Caco-2 (cell line): ENCODE measurements at regions not wholly inside any gene's neighbourhood (a gene's known extent, or its start where the extent isn't known, plus 50 kb on each side); places are given as distances from the start of the nearest gene placed in this dataset.
"Not testable (repeated sequence)": the region's sequence is repeated elsewhere in the genome, so short reads cannot be mapped to it uniquely, and the experiment has no call there.

ENCODE experiments used
- BruUV-seq: library from RNA; stranded (reverse); fragments of 400-500 nt; replicated peaks from 2 replicates; lab custom pipeline; 2021; lab: Mats Ljungman, UMichigan
- CTCF ChIA-PET: fragments of 300-600 bp; sonication (Branson Sonifier 250); formaldehyde crosslinking; loops from one replicate; lab custom pipeline; 2022; ENCODE audit warnings: antibody characterized with exemption; lab: Charles Lee
- POLR2A ChIA-PET: fragments of 300-600 bp; sonication (Branson Sonifier 250); formaldehyde crosslinking; loops from one replicate; lab custom pipeline; 2022; ENCODE audit warnings: antibody characterized with exemption; lab: Charles Lee
- DNase-seq, 2 experiments: peaks; one replicate each; pipeline versions ENCODE4 v3.0.0 to v3.0.0-alpha.2; 2020 to 2022
- H3K27me3 ChIP-seq: replicated peaks from 2 replicates; pipeline ENCODE4 v1.6.0; 2011; ENCODE audit warnings: low read length; ENCODE audit not compliant: control insufficient read depth, insufficient read depth
- H3K36me3 ChIP-seq: 2 replicates; pipeline ENCODE4 v1.5.1; 2011; ENCODE audit warnings: low read length; ENCODE audit not compliant: control insufficient read depth, insufficient read depth
- H3K4me1 ChIP-seq: fragments of 250-450 bp; sonication (Bioruptor Pico); 2 replicates; pipeline ENCODE4 v1.5.1; 2020; ENCODE audit warnings: mild to moderate bottlenecking
- H3K4me3 ChIP-seq: 2 replicates; pipeline ENCODE4 v1.5.1; 2011; ENCODE audit warnings: low read depth, mild to moderate bottlenecking, control low read depth, low read length
- H3K9me3 ChIP-seq: fragments of 250-450 bp; sonication (Bioruptor Pico); 2 replicates; pipeline ENCODE4 v1.5.1; 2020; ENCODE audit warnings: mild to moderate bottlenecking, moderate library complexity
- H3K27ac Mint-ChIP-seq: one replicate; pipeline ENCODE4 v1.8.0; 2022; ENCODE audit warnings: mixed read lengths; ENCODE audit not compliant: unreplicated experiment
- H3K27me3 Mint-ChIP-seq: one replicate; pipeline ENCODE4 v1.8.0; 2022; ENCODE audit warnings: mixed read lengths; ENCODE audit not compliant: insufficient read depth, unreplicated experiment
- H3K36me3 Mint-ChIP-seq: one replicate; pipeline ENCODE4 v1.8.0; 2022; ENCODE audit warnings: mild to moderate bottlenecking, mixed read lengths; ENCODE audit not compliant: insufficient read depth, unreplicated experiment
- H3K4me1 Mint-ChIP-seq: one replicate; pipeline ENCODE4 v1.8.0; 2022; ENCODE audit warnings: low read depth, mixed read lengths; ENCODE audit not compliant: unreplicated experiment
- H3K4me3 Mint-ChIP-seq: one replicate; pipeline ENCODE4 v1.8.0; 2022; ENCODE audit warnings: mild to moderate bottlenecking, moderate library complexity, mixed read lengths; ENCODE audit not compliant: unreplicated experiment
- H3K9me3 Mint-ChIP-seq: one replicate; pipeline ENCODE4 v1.8.0; 2022; ENCODE audit warnings: mixed read lengths; ENCODE audit not compliant: unreplicated experiment
- intact Hi-C: fragments of 100-400 bp; cut with micrococcal nuclease; formaldehyde crosslinking; loops from one replicate; pipeline ENCODE4 v1.10.0; 2022; ENCODE audit not compliant: unreplicated experiment
- TF ChIP-seq, protein P1 (sequence below), 2 experiments: fragments of 200-600 bp in 1 of 2; IDR thresholded peaks; 1 replicate in 1 of 2; 2 replicates in 1 of 2; pipeline versions ENCODE4 v1.5.1 to v1.8.0; 2011 to 2022; ENCODE audit warnings: antibody characterized with exemption in 1 of 2, control low read depth in 1 of 2, inconsistent platforms in 1 of 2, low read depth in 1 of 2, low read length in 1 of 2, mild to moderate bottlenecking in 1 of 2, moderate library complexity in 1 of 2; ENCODE audit not compliant: insufficient read depth in 1 of 2, severe bottlenecking in 1 of 2, unreplicated experiment in 1 of 2

DNA sequence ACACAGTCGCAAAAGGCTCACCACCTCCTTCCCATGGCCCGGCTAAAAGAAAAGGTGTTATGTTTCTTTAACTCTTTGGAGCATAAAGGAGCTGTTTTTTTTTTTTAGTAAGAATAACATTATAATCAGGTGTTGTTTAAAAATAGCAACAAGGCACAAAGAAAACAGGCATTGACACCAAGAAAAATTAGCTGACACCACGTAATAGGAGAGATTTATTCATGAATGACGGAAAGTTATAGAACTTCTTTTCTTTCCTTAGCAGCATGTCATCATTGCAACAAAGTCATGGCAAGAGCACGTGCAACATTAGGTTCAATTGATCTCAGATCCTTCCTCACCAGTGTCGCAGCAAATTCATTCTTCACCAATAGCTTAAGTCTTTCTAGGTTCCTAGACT, 302.9 kb upstream of the ZFP42 start:
- no TSS peak for BruUV-seq
- Mint-ChIP-seq H3K27me3 (no peaks in the 10 kb centered on the region), H3K27ac (no peak overlapping the region), H3K36me3 (no peaks in the 10 kb centered on the region), H3K4me3 (no peak overlapping the region), H3K4me1 (no peaks in the 10 kb centered on the region), H3K9me3 (no peaks in the 10 kb centered on the region)
- DNase-seq = no peak
- POLR2A ChIA-PET = no interaction called here
- Histone ChIP-seq H3K4me3 (no peak overlapping the region), H3K4me1 (no peaks in the 10 kb centered on the region), H3K36me3 (no peaks in the 10 kb centered on the region), H3K9me3 (no peaks in the 10 kb centered on the region), H3K27me3 (no peaks in the 10 kb centered on the region)
- intact Hi-C loops = no loop called here
- CTCF ChIA-PET = no interaction called here
- TF ChIP-seq, protein P1, sequence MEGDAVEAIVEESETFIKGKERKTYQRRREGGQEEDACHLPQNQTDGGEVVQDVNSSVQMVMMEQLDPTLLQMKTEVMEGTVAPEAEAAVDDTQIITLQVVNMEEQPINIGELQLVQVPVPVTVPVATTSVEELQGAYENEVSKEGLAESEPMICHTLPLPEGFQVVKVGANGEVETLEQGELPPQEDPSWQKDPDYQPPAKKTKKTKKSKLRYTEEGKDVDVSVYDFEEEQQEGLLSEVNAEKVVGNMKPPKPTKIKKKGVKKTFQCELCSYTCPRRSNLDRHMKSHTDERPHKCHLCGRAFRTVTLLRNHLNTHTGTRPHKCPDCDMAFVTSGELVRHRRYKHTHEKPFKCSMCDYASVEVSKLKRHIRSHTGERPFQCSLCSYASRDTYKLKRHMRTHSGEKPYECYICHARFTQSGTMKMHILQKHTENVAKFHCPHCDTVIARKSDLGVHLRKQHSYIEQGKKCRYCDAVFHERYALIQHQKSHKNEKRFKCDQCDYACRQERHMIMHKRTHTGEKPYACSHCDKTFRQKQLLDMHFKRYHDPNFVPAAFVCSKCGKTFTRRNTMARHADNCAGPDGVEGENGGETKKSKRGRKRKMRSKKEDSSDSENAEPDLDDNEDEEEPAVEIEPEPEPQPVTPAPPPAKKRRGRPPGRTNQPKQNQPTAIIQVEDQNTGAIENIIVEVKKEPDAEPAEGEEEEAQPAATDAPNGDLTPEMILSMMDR (IDR thresholded peaks at IDR 0.05; ENCODE audit: insufficient read depth in 1 of 2, low read depth in 1 of 2, low read length in 1 of 2, severe bottlenecking in 1 of 2, unreplicated experiment in 1 of 2) = no peak

- H3K9me3 ChIP-seq, CTCF ChIA-PET, H3K27me3 ChIP-seq, H3K4me3 ChIP-seq, H3K4me1 Mint-ChIP-seq, H3K4me3 Mint-ChIP-seq, intact Hi-C loops, H3K36me3 ChIP-seq, DNase-seq, H3K36me3 Mint-ChIP-seq, H3K9me3 Mint-ChIP-seq, POLR2A ChIA-PET, BruUV-seq, H3K4me1 ChIP-seq, H3K27me3 Mint-ChIP-seq, H3K27ac Mint-ChIP-seq: not testable (repeated sequence)
Measured at GRCh38 chr4:187695531-187695930, 300.0 kb upstream of the ZFP42 start.

DNA sequence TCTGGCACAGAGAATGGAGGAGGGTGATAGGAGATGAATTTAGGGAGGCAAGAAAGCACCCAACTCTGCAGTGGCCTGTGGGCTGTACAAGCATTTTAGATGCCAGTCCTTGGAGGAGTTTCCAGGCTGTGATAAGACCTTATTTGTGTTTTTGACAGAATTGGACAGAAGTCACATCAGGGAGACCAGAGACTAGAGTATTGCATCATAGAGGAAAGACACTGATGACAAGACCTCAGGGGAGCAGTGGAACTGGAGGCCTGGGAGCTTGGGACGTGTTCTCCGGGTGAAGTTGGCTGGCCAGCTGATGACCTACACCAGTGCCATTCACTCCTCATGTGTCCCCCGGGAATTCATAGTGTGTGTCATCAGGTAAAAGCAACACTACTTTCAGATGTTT, 284.0 kb upstream of the ZFP42 start:
- ChIA-PET CTCF (no interaction called here), POLR2A (interaction anchor here (0.5 kb wide), 1 partner anchor 380 kb away, joined by 3 read pairs; no protein-coding TSS in a partner anchor)
- DNase-seq = no peak
- Histone ChIP-seq H3K36me3 (no peaks in the 10 kb centered on the region), H3K9me3 (peaks cover 6% of the 10 kb centered on the region; the same call in 1 of the 2 replicates), H3K4me1 (no peaks in the 10 kb centered on the region), H3K4me3 (no peak overlapping the region), H3K27me3 (no peaks in the 10 kb centered on the region)
- TF ChIP-seq, protein P1 (IDR thresholded peaks at IDR 0.05; ENCODE audit: insufficient read depth in 1 of 2, low read depth in 1 of 2, low read length in 1 of 2, severe bottlenecking in 1 of 2, unreplicated experiment in 1 of 2) = no peak
- Mint-ChIP-seq H3K4me3 (no peak overlapping the region), H3K36me3 (no peaks in the 10 kb centered on the region), H3K4me1 (no peaks in the 10 kb centered on the region), H3K27ac (no peak overlapping the region), H3K27me3 (no peaks in the 10 kb centered on the region), H3K9me3 (no peaks in the 10 kb centered on the region)
- BruUV-seq = no TSS peak
- intact Hi-C loops = no loop called here

- CTCF ChIA-PET = no interaction called here
- no peak overlapping the region for H3K27ac Mint-ChIP-seq
- BruUV-seq = no TSS peak
- TF ChIP-seq, protein P1 (IDR thresholded peaks at IDR 0.05; ENCODE audit: insufficient read depth in 1 of 2, low read depth in 1 of 2, low read length in 1 of 2, severe bottlenecking in 1 of 2, unreplicated experiment in 1 of 2) = no peak
- H3K4me3 Mint-ChIP-seq = no peak overlapping the region
- Histone ChIP-seq H3K9me3 (peaks cover 6% of the 10 kb centered on the region; the same call in 1 of the 2 replicates), H3K4me3 (no peak overlapping the region), H3K27me3 (no peaks in the 10 kb centered on the region), H3K4me1 (no peaks in the 10 kb centered on the region), H3K36me3 (no peaks in the 10 kb centered on the region)
- no peaks in the 10 kb centered on the region for H3K4me1 Mint-ChIP-seq
- DNase-seq = no peak
- intact Hi-C loops = no loop called here
- POLR2A ChIA-PET = no interaction called here
- H3K9me3 Mint-ChIP-seq = no peaks in the 10 kb centered on the region
- H3K36me3 Mint-ChIP-seq = no peaks in the 10 kb centered on the region
- H3K27me3 Mint-ChIP-seq = no peaks in the 10 kb centered on the region
Measured at GRCh38 chr4:187714957-187715356, 280.6 kb upstream of the ZFP42 start.
